ENCODE measurements at regions not wholly inside any gene's neighbourhood (a gene's known extent, or its start where the extent isn't known, plus 50 kb on each side); places are given as distances from the start of the nearest gene placed in this dataset.

- TF ChIP-seq, protein P1, sequence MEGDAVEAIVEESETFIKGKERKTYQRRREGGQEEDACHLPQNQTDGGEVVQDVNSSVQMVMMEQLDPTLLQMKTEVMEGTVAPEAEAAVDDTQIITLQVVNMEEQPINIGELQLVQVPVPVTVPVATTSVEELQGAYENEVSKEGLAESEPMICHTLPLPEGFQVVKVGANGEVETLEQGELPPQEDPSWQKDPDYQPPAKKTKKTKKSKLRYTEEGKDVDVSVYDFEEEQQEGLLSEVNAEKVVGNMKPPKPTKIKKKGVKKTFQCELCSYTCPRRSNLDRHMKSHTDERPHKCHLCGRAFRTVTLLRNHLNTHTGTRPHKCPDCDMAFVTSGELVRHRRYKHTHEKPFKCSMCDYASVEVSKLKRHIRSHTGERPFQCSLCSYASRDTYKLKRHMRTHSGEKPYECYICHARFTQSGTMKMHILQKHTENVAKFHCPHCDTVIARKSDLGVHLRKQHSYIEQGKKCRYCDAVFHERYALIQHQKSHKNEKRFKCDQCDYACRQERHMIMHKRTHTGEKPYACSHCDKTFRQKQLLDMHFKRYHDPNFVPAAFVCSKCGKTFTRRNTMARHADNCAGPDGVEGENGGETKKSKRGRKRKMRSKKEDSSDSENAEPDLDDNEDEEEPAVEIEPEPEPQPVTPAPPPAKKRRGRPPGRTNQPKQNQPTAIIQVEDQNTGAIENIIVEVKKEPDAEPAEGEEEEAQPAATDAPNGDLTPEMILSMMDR (IDR thresholded peaks at IDR 0.05): no peak
- TF ChIP-seq ZFX (IDR thresholded peaks at IDR 0.05; ENCODE audit: borderline replicate concordance): no peak
Observed at GRCh38 chr4:123667991-123668390, 271.4 kb downstream of the SPRY1 start.

Data from 22Rv1 (cell line).